CD14-positive monocyte (primary cell): ENCODE measurements at regions not wholly inside any gene's neighbourhood (a gene's known extent, or its start where the extent isn't known, plus 50 kb on each side); places are given as distances from the start of the nearest gene placed in this dataset.

Experiments used
- DNase-seq, 3 donors: peaks; one replicate each; pipeline ENCODE4 v3.0.0-alpha.2; 2011 to 2022
- H2AFZ ChIP-seq: 2 replicates; pipeline ENCODE4 v1.6.0; 2012; ENCODE audit warnings: mild to moderate bottlenecking, low read depth, low read length, inconsistent platforms; ENCODE audit not compliant: insufficient read depth, poor library complexity, severe bottlenecking
- H3K27ac ChIP-seq, 2 donors: 1 replicate in 1 of 2; 2 replicates in 1 of 2; pipeline ENCODE4 v1.5.1; 2012 to 2013; ENCODE audit warnings: low read length in 2 of 2, control low read depth in 1 of 2, inconsistent platforms in 1 of 2, low read depth in 1 of 2, mild to moderate bottlenecking in 1 of 2
- H3K27me3 ChIP-seq, 2 donors: one replicate each; pipeline versions ENCODE4 v1.6.0 to v1.6.1; 2011 to 2013; ENCODE audit warnings: low read length in 2 of 2; ENCODE audit not compliant: control insufficient read depth in 2 of 2, insufficient read depth in 2 of 2
- H3K36me3 ChIP-seq, 2 donors: replicated peaks in 1 of 2; 1 replicate in 1 of 2; 2 replicates in 1 of 2; pipeline versions ENCODE4 v1.5.1 to v1.6.1; 2012 to 2013; ENCODE audit warnings: low read length in 2 of 2, control low read depth in 1 of 2, inconsistent platforms in 1 of 2, mild to moderate bottlenecking in 1 of 2; ENCODE audit not compliant: insufficient read depth in 2 of 2, control insufficient read depth in 1 of 2
- H3K4me1 ChIP-seq, 2 donors: 1 replicate in 1 of 2; 2 replicates in 1 of 2; pipeline versions ENCODE4 v1.5.1 to v1.6.1; 2012 to 2013; ENCODE audit warnings: low read length in 2 of 2, control low read depth in 1 of 2, inconsistent platforms in 1 of 2, mild to moderate bottlenecking in 1 of 2, moderate library complexity in 1 of 2; ENCODE audit not compliant: insufficient read depth in 2 of 2, control insufficient read depth in 1 of 2
- H3K4me2 ChIP-seq: replicated peaks from 2 replicates; pipeline ENCODE3; 2012; ENCODE audit warnings: low read length, moderate library complexity, mild to moderate bottlenecking; ENCODE audit not compliant: poor library complexity, severe bottlenecking; ENCODE audit errors: extremely low read depth
- H3K4me3 ChIP-seq, 3 experiments: fragments of 200-600 bp in 1 of 3; sonication (generic) in 1 of 3; replicated peaks in 1 of 3; 1 replicate in 2 of 3; 2 replicates in 1 of 3; pipeline ENCODE4 v1.5.1; 2011 to 2013; ENCODE audit warnings: low read length in 3 of 3, mild to moderate bottlenecking in 3 of 3, control low read depth in 2 of 3, low read depth in 2 of 3, inconsistent platforms in 1 of 3, moderate library complexity in 1 of 3
- H3K79me2 ChIP-seq: 2 replicates; pipeline ENCODE4 v1.6.0; 2012; ENCODE audit warnings: mild to moderate bottlenecking, control low read depth, inconsistent platforms, low read length, moderate library complexity; ENCODE audit not compliant: insufficient read depth
- H3K9ac ChIP-seq: 2 replicates; pipeline ENCODE4 v1.6.0; 2017; ENCODE audit warnings: low read length, mild to moderate bottlenecking; ENCODE audit not compliant: insufficient read depth, poor library complexity, severe bottlenecking
- H3K9me3 ChIP-seq, 2 donors: replicated peaks in 1 of 2; 1 replicate in 1 of 2; 2 replicates in 1 of 2; pipeline versions ENCODE4 v1.5.1 to v1.6.1; 2012 to 2013; ENCODE audit warnings: low read length in 2 of 2, control low read depth in 1 of 2; ENCODE audit not compliant: control insufficient read depth in 1 of 2, insufficient read depth in 1 of 2
- H4K20me1 ChIP-seq: 2 replicates; pipeline ENCODE4 v1.6.0; 2012; ENCODE audit warnings: mild to moderate bottlenecking, low read length, control low read depth, moderate library complexity; ENCODE audit not compliant: insufficient read depth
- H3K27ac Mint-ChIP-seq, 7 donors: one replicate each; pipeline ENCODE4 v1.8.0; 2020; ENCODE audit warnings: mild to moderate bottlenecking in 7 of 7, mixed read lengths in 7 of 7, moderate library complexity in 6 of 7, inconsistent platforms in 2 of 7
- H3K27me3 Mint-ChIP-seq, 3 donors: one replicate each; pipeline ENCODE4 v1.8.0; 2021 to 2022; ENCODE audit warnings: low read depth in 3 of 3, mild to moderate bottlenecking in 3 of 3, mixed read lengths in 3 of 3, moderate library complexity in 3 of 3, inconsistent platforms in 1 of 3
- H3K36me3 Mint-ChIP-seq, 2 donors: one replicate each; pipeline ENCODE4 v1.8.0; 2020; ENCODE audit warnings: mixed read lengths in 2 of 2, inconsistent platforms in 1 of 2, mild to moderate bottlenecking in 1 of 2
- H3K4me1 Mint-ChIP-seq: one replicate; pipeline ENCODE4 v1.8.0; 2020; ENCODE audit warnings: mild to moderate bottlenecking, mixed read lengths
- H3K4me3 Mint-ChIP-seq, 2 donors: one replicate each; pipeline ENCODE4 v1.8.0; 2020; ENCODE audit warnings: mild to moderate bottlenecking in 2 of 2, mixed read lengths in 2 of 2, moderate library complexity in 1 of 2
- H3K9me3 Mint-ChIP-seq, 7 donors: one replicate each; pipeline ENCODE4 v1.8.0; 2020 to 2022; ENCODE audit warnings: mixed read lengths in 7 of 7, mild to moderate bottlenecking in 6 of 7, moderate library complexity in 6 of 7, inconsistent platforms in 2 of 7
- CTCF ChIP-seq: fragments of 200-600 bp; IDR thresholded peaks from one replicate; pipeline ENCODE4 v1.8.0; 2022; ENCODE audit warnings: antibody characterized with exemption, mild to moderate bottlenecking
- WGBS: methylation state at CpG from one replicate; pipeline ENCODE4 v1.1.5; 2013; ENCODE audit warnings: missing lambda C conversion rate; ENCODE audit not compliant: insufficient coverage; 5-methylcytosine and 5-hydroxymethylcytosine counted together
- intact Hi-C, 2 donors: fragments of 100-400 bp; cut with micrococcal nuclease; formaldehyde crosslinking; loops; one replicate each; pipeline versions ENCODE4 v1.15.0 to v1.15.1; 2023

GRCh38 chr10:59108296-59108870, 68.1 kb upstream of the PHYHIPL start:
- no peak overlapping the region for H3K27ac ChIP-seq
- Mint-ChIP-seq H3K4me1 (no peaks in the 10 kb centered on the region), H3K4me3 (no peak overlapping the region), H3K27ac (no peak overlapping the region), H3K27me3 (no peaks in the 10 kb centered on the region), H3K9me3 (no peaks in the 10 kb centered on the region), H3K36me3 (no peaks in the 10 kb centered on the region)
- no peak overlapping the region for H2AFZ ChIP-seq
- H3K9me3 ChIP-seq: no peaks in the 10 kb centered on the region
- TF ChIP-seq CTCF: no peak
- intact Hi-C loops: no loop called here
- no peaks in the 10 kb centered on the region for H3K79me2 ChIP-seq
- no peak overlapping the region for H3K4me2 ChIP-seq
- H3K9ac ChIP-seq: no peak overlapping the region
- H3K4me3 ChIP-seq: no peak overlapping the region
- H3K36me3 ChIP-seq: no peaks in the 10 kb centered on the region
- H3K27me3 ChIP-seq: no peaks in the 10 kb centered on the region
- WGBS: no CpG with 5 or more reads among the region's 1 CpG
- DNase-seq: no peak
- no peaks in the 10 kb centered on the region for H4K20me1 ChIP-seq
- H3K4me1 ChIP-seq: no peaks in the 10 kb centered on the region

GRCh38 chr10:59108886-59109288, 67.6 kb upstream of the PHYHIPL start:
- H3K4me1 Mint-ChIP-seq: no peaks in the 10 kb centered on the region
- Histone ChIP-seq H3K4me3 (no peak overlapping the region), H3K4me1 (no peaks in the 10 kb centered on the region), H3K79me2 (no peaks in the 10 kb centered on the region), H3K27ac (no peak overlapping the region), H3K36me3 (no peaks in the 10 kb centered on the region), H3K27me3 (no peaks in the 10 kb centered on the region), H4K20me1 (no peaks in the 10 kb centered on the region), H2AFZ (no peak overlapping the region), H3K9ac (no peak overlapping the region), H3K9me3 (no peaks in the 10 kb centered on the region), H3K4me2 (no peak overlapping the region)
- no CpG with 5 or more reads among the region's 1 CpG for WGBS
- H3K9me3 Mint-ChIP-seq: no peaks in the 10 kb centered on the region
- intact Hi-C loops: no loop called here
- no peak overlapping the region for H3K4me3 Mint-ChIP-seq
- no peaks in the 10 kb centered on the region for H3K36me3 Mint-ChIP-seq
- TF ChIP-seq CTCF: no peak
- H3K27me3 Mint-ChIP-seq: no peaks in the 10 kb centered on the region
- no peak overlapping the region for H3K27ac Mint-ChIP-seq
- no peak for DNase-seq
